ENCODE measurements at regions not wholly inside any gene's neighbourhood (a gene's known extent, or its start where the extent isn't known, plus 50 kb on each side); places are given as distances from the start of the nearest gene placed in this dataset.

DNA sequence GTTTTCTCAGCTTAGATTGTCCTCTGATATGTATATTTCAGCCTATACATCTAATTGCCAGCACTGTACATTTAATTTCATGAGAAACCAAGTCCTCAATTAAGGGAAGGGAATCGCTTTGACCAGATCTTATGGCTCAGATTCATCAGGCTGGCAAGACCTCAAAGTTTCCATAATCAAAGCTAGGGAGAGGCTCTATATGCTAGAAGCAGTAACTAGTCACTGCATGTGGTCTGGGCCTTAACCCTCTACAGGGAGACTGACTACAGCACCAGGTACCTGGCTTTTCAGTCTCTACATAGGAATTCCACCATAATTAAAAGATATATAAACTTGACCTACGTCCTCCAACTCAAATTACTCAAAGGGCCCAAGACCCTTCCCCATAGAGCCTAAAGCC lies 97.4 kb upstream of the JAZF1 start:
- TF ChIP-seq TAF15 (IDR thresholded peaks at IDR 0.05; ENCODE audit: low read depth, low read length) (no peak), JUNB (CRISPR knock-in tag; conservative IDR thresholded peaks at IDR 0.05) (no peak)
